ENCODE measurements at regions not wholly inside any gene's neighbourhood (a gene's known extent, or its start where the extent isn't known, plus 50 kb on each side); places are given as distances from the start of the nearest gene placed in this dataset.

DNA sequence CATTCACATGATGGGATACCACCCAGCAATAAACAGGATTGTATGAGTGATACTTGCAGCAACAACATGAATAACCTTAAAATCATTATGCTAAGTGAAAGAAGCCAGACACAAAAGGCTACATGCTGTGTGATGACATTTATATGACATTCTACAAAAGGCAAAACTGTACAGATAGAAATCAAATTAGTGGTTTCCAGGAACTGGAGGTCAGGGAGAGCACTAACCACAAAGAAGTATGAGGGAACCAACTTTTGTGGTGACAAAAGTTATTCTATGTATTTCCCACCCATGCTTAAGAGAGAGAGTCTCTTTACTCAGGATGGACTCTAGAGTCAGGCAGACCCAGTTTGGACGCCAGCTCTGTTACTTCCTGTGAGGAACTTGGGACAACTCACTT, 364.5 kb upstream of the DAB1 start:
- no peak overlapping the region for H3K4me3 ChIP-seq (ENCODE audit: low read length)
- DNase-seq (ENCODE audit: low read depth) = no peak
- TF ChIP-seq, protein P1, sequence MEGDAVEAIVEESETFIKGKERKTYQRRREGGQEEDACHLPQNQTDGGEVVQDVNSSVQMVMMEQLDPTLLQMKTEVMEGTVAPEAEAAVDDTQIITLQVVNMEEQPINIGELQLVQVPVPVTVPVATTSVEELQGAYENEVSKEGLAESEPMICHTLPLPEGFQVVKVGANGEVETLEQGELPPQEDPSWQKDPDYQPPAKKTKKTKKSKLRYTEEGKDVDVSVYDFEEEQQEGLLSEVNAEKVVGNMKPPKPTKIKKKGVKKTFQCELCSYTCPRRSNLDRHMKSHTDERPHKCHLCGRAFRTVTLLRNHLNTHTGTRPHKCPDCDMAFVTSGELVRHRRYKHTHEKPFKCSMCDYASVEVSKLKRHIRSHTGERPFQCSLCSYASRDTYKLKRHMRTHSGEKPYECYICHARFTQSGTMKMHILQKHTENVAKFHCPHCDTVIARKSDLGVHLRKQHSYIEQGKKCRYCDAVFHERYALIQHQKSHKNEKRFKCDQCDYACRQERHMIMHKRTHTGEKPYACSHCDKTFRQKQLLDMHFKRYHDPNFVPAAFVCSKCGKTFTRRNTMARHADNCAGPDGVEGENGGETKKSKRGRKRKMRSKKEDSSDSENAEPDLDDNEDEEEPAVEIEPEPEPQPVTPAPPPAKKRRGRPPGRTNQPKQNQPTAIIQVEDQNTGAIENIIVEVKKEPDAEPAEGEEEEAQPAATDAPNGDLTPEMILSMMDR (conservative IDR thresholded peaks at IDR 0.05; ENCODE audit: low read length) = no peak

DNA sequence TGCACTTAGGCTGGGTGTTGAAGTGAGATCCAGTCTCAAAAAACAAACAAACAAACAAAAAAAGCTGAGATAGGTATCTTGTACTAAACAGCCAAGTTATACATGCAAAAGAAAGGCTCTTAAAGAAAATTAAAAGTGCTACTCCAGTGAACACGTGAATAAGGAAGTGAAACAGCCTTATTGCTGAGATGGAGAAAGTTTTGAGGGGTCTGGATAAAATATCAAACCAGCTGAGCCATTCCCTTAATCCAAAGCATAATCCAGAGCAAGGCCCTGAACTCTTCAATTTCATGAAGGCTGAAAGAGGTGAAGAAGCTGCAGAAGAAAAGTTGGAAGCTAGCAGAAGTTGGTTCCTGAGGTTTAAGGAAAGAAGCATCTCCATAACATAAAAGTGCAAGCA, 360.5 kb upstream of the DAB1 start:
- no peak overlapping the region for H3K4me3 ChIP-seq (ENCODE audit: low read length)
- TF ChIP-seq, protein P1 (conservative IDR thresholded peaks at IDR 0.05; ENCODE audit: low read length) = no peak
- no peak for DNase-seq (ENCODE audit: low read depth)

GRCh38 chr1:57782357-57782756, 358.5 kb upstream of the DAB1 start:
- TF ChIP-seq, protein P1 (conservative IDR thresholded peaks at IDR 0.05; ENCODE audit: low read length) = no peak
- no peak for DNase-seq (ENCODE audit: low read depth)
- H3K4me3 ChIP-seq (ENCODE audit: low read length) = no peak overlapping the region

- TF ChIP-seq, protein P1 (conservative IDR thresholded peaks at IDR 0.05; ENCODE audit: low read length) = no peak
- no peak for DNase-seq (ENCODE audit: low read depth)
- H3K4me3 ChIP-seq (ENCODE audit: low read length) = no peak overlapping the region
Observed at GRCh38 chr1:57772580-57773195, 348.8 kb upstream of the DAB1 start.

DNA sequence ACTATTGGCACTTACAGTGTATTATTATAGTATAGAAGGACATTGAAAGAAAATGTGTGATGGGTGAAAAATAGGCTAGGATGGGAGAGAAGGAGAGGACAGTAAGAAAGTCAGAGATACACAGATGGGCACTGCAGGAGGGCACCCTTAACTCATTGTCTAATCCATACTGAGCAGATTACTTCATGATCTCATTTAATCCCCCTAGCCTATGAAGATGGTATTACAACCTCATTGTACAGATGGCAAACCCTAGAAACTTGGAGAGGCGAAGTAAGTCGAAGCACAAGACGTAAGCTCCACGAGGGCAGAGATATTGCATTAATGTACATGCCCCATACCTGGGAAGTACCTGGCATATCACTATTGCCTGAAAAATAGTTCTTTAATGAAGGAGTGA, 346.9 kb upstream of the DAB1 start:
- TF ChIP-seq, protein P1 (conservative IDR thresholded peaks at IDR 0.05; ENCODE audit: low read length) = peak; percentile 48
- DNase-seq (ENCODE audit: low read depth) = no peak
- no peak overlapping the region for H3K4me3 ChIP-seq (ENCODE audit: low read length)

DNA sequence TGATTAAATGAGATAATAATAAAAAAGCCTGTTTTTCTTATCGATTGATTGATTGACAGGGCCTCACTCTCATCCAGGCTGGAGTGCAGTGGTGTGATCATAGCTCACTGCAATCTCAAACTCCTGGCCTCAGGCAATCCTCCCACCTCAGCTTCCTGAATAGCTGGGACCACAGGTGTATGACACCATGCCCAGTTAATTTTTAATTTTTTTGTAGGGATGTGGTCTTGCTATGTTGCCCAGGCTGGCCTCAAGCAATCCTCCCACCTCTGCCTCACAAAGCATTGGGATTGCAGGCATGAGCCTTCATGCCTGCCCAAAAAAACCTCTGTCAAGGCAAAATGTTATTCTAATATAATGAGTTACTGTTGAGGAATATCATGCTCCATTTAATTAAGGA, 346.4 kb upstream of the DAB1 start:
- TF ChIP-seq, protein P1 (conservative IDR thresholded peaks at IDR 0.05; ENCODE audit: low read length) = no peak
- no peak overlapping the region for H3K4me3 ChIP-seq (ENCODE audit: low read length)
- no peak for DNase-seq (ENCODE audit: low read depth)

GRCh38 chr1:57761628-57762027, 337.8 kb upstream of the DAB1 start:
- TF ChIP-seq, protein P1 (conservative IDR thresholded peaks at IDR 0.05; ENCODE audit: low read length) = no peak
- no peak overlapping the region for H3K4me3 ChIP-seq (ENCODE audit: low read length)
- DNase-seq (ENCODE audit: low read depth) = no peak
